T-helper 17 cell (primary cell): ENCODE measurements at regions not wholly inside any gene's neighbourhood (a gene's known extent, or its start where the extent isn't known, plus 50 kb on each side); places are given as distances from the start of the nearest gene placed in this dataset.

Source experiments
- ATAC-seq: fragments of 150-1000 bp; cut with Tn5 transposase; 2 replicates; pipeline ENCODE4 v1.10.0; 2021; ENCODE audit warnings: mild to moderate bottlenecking, moderate library complexity
- DNase-seq, 3 donors: peaks; one replicate each; pipeline versions ENCODE4 v3.0.0 to v3.0.0-alpha.2; 2020 to 2021
- H3K9me3 ChIP-seq: one replicate; pipeline ENCODE4 v1.7.0; 2013; ENCODE audit warnings: low read length, mild to moderate bottlenecking; ENCODE audit not compliant: control insufficient read depth, poor library complexity, severe bottlenecking
- H3K27ac Mint-ChIP-seq: one replicate; pipeline ENCODE4 v1.8.0; 2022; ENCODE audit warnings: mild to moderate bottlenecking, moderate library complexity, mixed read lengths
- H3K27me3 Mint-ChIP-seq: one replicate; pipeline ENCODE4 v1.8.0; 2022; ENCODE audit warnings: mixed read lengths
- H3K36me3 Mint-ChIP-seq: one replicate; pipeline ENCODE4 v1.8.0; 2022; ENCODE audit warnings: low read depth, mixed read lengths
- H3K4me1 Mint-ChIP-seq: one replicate; pipeline ENCODE4 v1.8.0; 2022; ENCODE audit warnings: mild to moderate bottlenecking, mixed read lengths
- H3K4me3 Mint-ChIP-seq: one replicate; pipeline ENCODE4 v1.8.0; 2022; ENCODE audit warnings: mild to moderate bottlenecking, moderate library complexity, mixed read lengths

DNA sequence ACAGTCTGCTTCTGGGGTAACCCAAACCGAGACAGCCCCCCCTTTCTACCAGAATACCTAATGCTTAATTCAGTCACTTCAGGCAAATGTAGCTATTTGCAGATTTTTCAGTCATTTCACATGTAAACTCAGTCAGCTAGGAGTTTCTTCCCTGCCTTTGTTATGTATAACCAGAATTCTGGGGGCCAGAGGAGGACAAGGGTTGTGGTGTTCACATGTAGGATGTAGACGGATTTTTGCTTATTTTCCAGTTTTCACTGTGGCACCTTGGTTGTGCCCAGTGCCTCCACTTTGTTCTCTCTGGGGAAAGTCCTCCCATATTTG, 51.1 kb downstream of the PROKR2 start:
- Mint-ChIP-seq H3K4me1 (no peaks in the 10 kb centered on the region), H3K27me3 (peaks cover 73% of the 10 kb centered on the region), H3K27ac (no peak overlapping the region), H3K4me3 (no peak overlapping the region), H3K36me3 (no peaks in the 10 kb centered on the region)
- DNase-seq (no peak), ATAC-seq (no peak)
- H3K9me3 ChIP-seq = no peaks in the 10 kb centered on the region

DNA sequence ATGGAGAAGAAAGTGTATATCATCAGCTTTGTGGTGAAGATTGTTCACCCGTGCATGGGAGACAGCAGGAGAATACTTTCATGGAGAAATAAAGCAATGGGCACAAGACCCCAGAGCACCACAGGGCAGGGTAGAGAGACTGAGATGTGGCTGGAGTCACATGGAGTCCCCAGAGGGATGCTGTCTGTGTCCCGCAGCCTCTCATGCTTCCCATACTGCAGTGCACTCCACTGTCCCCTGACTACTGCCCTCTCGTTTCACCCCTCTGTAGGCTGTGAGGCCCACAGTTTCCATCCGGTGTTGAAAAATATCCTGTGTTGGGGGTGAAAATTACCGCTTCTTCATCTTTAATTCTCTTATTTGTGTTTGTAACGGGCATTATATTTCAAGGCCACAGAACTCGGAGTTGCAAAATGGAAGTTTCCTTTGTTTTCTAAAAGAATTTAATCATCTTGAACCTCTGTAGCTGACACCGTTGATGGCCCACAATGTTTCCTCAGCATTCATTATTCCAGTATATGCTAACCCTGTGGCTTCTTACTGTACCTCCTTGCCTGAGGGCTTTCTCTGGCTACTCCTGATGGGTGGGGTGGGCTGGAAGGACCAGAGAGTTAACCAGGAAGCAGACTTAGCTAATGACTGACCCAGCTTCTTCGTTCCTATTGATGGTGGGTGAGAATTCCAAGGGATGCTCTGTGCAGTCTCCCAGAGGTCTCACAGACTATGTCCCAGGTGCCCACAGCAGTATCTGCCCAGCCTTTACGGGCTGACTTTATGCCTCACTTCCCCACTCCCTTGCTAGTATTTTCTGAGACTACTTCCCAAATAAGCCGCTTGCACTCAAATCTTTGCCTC, 51.7 kb downstream of the PROKR2 start:
- no peak for DNase-seq
- no peaks in the 10 kb centered on the region for H3K9me3 ChIP-seq
- no peak overlapping the region for H3K27ac Mint-ChIP-seq
- H3K36me3 Mint-ChIP-seq = no peaks in the 10 kb centered on the region
- ATAC-seq = no peak
- no peak overlapping the region for H3K4me3 Mint-ChIP-seq
- H3K27me3 Mint-ChIP-seq = peaks cover 69% of the 10 kb centered on the region
- H3K4me1 Mint-ChIP-seq = no peaks in the 10 kb centered on the region

DNA sequence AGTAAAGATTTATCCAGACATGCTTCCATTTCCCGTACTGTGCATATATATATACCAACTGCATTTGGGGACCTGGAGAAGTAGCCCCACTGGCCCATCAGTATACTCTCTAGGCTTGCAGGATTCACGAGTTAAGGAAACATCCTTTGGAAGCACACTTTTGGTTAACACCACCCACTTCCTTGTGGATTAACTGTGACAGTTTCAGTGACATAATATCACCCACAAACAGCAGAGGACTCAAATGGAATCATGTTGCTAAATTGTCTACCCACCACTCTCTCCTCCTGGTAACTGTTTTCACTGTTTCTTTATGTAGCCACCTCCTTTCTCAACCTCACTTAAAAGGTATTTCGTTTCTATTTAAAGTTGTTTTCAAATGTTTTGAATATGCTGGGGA, 55.0 kb downstream of the PROKR2 start:
- H3K9me3 ChIP-seq = no peaks in the 10 kb centered on the region
- peaks cover 61% of the 10 kb centered on the region for H3K27me3 Mint-ChIP-seq
- no peaks in the 10 kb centered on the region for H3K4me1 Mint-ChIP-seq
- H3K4me3 Mint-ChIP-seq = no peak overlapping the region
- no peak for ATAC-seq
- DNase-seq = no peak
- H3K27ac Mint-ChIP-seq = no peak overlapping the region
- peaks cover 2% of the 10 kb centered on the region for H3K36me3 Mint-ChIP-seq

DNA sequence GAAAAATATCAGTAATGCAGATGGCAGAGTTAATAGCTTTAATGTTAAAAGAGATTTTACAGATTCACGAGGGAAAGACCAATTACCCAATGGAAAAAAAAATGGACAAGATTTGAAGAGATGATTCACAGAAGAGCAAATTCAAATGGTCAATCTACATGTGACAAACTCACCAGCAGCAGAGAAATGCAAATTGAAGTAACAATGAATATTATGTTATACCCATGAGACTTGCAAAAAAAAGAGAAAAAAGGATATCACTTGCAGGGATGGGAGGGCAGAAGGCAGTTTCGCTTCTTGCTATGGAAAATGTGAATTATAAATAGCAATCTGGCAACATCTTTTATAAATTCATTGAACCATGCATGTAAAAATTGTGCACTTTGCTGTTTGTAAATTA, 55.9 kb downstream of the PROKR2 start:
- Mint-ChIP-seq H3K36me3 (peaks cover 2% of the 10 kb centered on the region), H3K27ac (no peak overlapping the region), H3K27me3 (peaks cover 60% of the 10 kb centered on the region), H3K4me1 (no peaks in the 10 kb centered on the region), H3K4me3 (no peak overlapping the region)
- H3K9me3 ChIP-seq = no peaks in the 10 kb centered on the region
- DNase-seq = no peak
- no peak for ATAC-seq
